ENCODE measurements at regions not wholly inside any gene's neighbourhood (a gene's known extent, or its start where the extent isn't known, plus 50 kb on each side); places are given as distances from the start of the nearest gene placed in this dataset.
"Not testable (repeated sequence)": the region's sequence is repeated elsewhere in the genome, so short reads cannot be mapped to it uniquely, and the experiment has no call there.

GRCh38 chr3:145650170-145650569 lies 510.8 kb downstream of the PLOD2 start:
- no peak for DNase-seq
- H3K27me3 ChIP-seq (replicated peaks): no peaks in the 10 kb centered on the region
- H3K27ac ChIP-seq: no peak overlapping the region
- in situ Hi-C loops (cut with HindIII; ENCODE audit: low pct_ligation_motif_present, low sequenced_read_pairs): no loop called here
- no peak overlapping the region for H3K4me3 ChIP-seq (ENCODE audit: low read depth, low read length)
- no peak for TF ChIP-seq CTCF (IDR thresholded peaks at IDR 0.05; ENCODE audit: low read depth, low read length, missing control alignments)
- H3K36me3 ChIP-seq (replicated peaks): no peaks in the 10 kb centered on the region

GRCh38 chr3:145671121-145671520 lies 489.9 kb downstream of the PLOD2 start:
- in situ Hi-C loops (cut with HindIII; ENCODE audit: low pct_ligation_motif_present, low sequenced_read_pairs): no loop called here
- H3K36me3 ChIP-seq (replicated peaks): no peaks in the 10 kb centered on the region
- H3K27ac ChIP-seq: no peak overlapping the region
- no peak for TF ChIP-seq CTCF (IDR thresholded peaks at IDR 0.05; ENCODE audit: low read depth, low read length, missing control alignments)
- no peak overlapping the region for H3K4me3 ChIP-seq (ENCODE audit: low read depth, low read length)
- DNase-seq: no peak
- H3K27me3 ChIP-seq (replicated peaks): no peaks in the 10 kb centered on the region

- Histone ChIP-seq H3K27ac (no peak overlapping the region), H3K36me3 (replicated peaks) (no peaks in the 10 kb centered on the region), H3K4me3 (ENCODE audit: low read depth, low read length) (no peak overlapping the region), H3K27me3 (replicated peaks) (no peaks in the 10 kb centered on the region)
- in situ Hi-C loops (cut with HindIII; ENCODE audit: low pct_ligation_motif_present, low sequenced_read_pairs): no loop called here
- DNase-seq: no peak
- no peak for TF ChIP-seq CTCF (IDR thresholded peaks at IDR 0.05; ENCODE audit: low read depth, low read length, missing control alignments)
These were observed 487.1 kb downstream of the PLOD2 start for GRCh38 chr3:145673838-145674237.

GRCh38 chr3:145678401-145678800 lies 482.6 kb downstream of the PLOD2 start:
- no peaks in the 10 kb centered on the region for H3K27me3 ChIP-seq (replicated peaks)
- TF ChIP-seq CTCF (IDR thresholded peaks at IDR 0.05; ENCODE audit: low read depth, low read length, missing control alignments): no peak
- in situ Hi-C loops (cut with HindIII; ENCODE audit: low pct_ligation_motif_present, low sequenced_read_pairs): no loop called here
- no peaks in the 10 kb centered on the region for H3K36me3 ChIP-seq (replicated peaks)
- DNase-seq: peak; percentile 55
- H3K4me3 ChIP-seq (ENCODE audit: low read depth, low read length): no peak overlapping the region
- H3K27ac ChIP-seq: no peak overlapping the region

DNA sequence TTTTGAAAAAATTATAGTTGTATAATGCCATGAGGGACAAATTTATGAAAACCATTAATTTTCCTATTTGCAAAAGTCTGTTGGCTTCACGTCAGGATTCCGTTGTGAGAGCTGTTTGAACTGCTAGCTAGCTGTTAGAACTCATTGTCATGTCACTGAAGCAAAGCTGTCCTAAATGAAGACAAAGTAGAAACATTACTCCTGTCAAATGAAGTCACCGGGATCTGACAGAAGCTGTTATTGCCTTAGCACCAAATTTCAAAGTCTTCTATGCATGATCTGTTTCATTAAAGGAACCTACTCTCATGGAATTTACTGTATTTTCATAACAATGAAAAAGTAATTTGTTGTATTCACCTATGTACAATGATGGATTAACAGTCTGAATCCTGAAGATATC lies 479.8 kb downstream of the PLOD2 start:
- H3K4me3 ChIP-seq (ENCODE audit: low read depth, low read length): no peak overlapping the region
- no peaks in the 10 kb centered on the region for H3K36me3 ChIP-seq (replicated peaks)
- TF ChIP-seq CTCF (IDR thresholded peaks at IDR 0.05; ENCODE audit: low read depth, low read length, missing control alignments): no peak
- no peak overlapping the region for H3K27ac ChIP-seq
- H3K27me3 ChIP-seq (replicated peaks): no peaks in the 10 kb centered on the region
- in situ Hi-C loops (cut with HindIII; ENCODE audit: low pct_ligation_motif_present, low sequenced_read_pairs): no loop called here
- no peak for DNase-seq

DNA sequence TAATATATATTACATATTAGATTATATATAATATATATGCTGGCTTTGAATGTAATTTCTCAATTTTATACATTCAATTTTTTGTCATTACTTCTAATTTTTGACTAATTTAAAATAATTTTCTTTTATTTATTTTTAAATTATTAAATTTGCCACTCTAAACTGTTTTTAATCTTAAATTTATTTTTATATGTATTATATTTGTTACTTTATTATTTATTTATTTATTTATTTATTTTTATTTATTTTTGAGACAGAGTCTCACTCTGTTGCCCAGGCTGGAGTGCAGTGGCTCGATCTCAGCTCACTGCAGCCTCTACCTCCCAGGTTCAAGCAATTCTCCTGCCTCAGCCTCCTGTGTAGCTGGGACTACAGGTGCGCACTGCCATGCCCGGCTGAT lies 473.0 kb downstream of the PLOD2 start:
- H3K4me3 ChIP-seq (ENCODE audit: low read depth, low read length); in situ Hi-C loops (cut with HindIII; ENCODE audit: low pct_ligation_motif_present, low sequenced_read_pairs): not testable (repeated sequence)

More for the DNA sequence above, 473.0 kb downstream of the PLOD2 start:
- H3K36me3 ChIP-seq (replicated peaks); DNase-seq; H3K27ac ChIP-seq; H3K27me3 ChIP-seq (replicated peaks): not testable (repeated sequence)
